Activated naive CD4-positive, alpha-beta T cell treated with anti-CD3 and anti-CD28 coated beads for 36 hours (primary cell): ENCODE measurements at regions not wholly inside any gene's neighbourhood (a gene's known extent, or its start where the extent isn't known, plus 50 kb on each side); places are given as distances from the start of the nearest gene placed in this dataset.
A peak's percentile ranks its signal among the peaks of the same experiment; 100 is the strongest.

Experiments used
- CTCF ChIA-PET: fragments of 350-600 bp; sonication (Branson Sonifier 250); formaldehyde crosslinking; loops from one replicate; lab custom pipeline; 2021; ENCODE audit warnings: antibody characterized with exemption; lab: Charles Lee
- DNase-seq: peaks from one replicate; pipeline ENCODE4 v3.0.0-alpha.2; 2020
- H3K27ac Mint-ChIP-seq: one replicate; pipeline ENCODE4 v1.8.0; 2021; ENCODE audit warnings: mild to moderate bottlenecking, mixed read lengths
- H3K27me3 Mint-ChIP-seq: one replicate; pipeline ENCODE4 v1.8.0; 2021; ENCODE audit warnings: low read depth, mixed read lengths
- H3K36me3 Mint-ChIP-seq: one replicate; pipeline ENCODE4 v1.8.0; 2021; ENCODE audit warnings: low read depth, mixed read lengths
- H3K4me1 Mint-ChIP-seq: one replicate; pipeline ENCODE4 v1.8.0; 2021; ENCODE audit warnings: low read depth, mixed read lengths
- H3K4me3 Mint-ChIP-seq: one replicate; pipeline ENCODE4 v1.8.0; 2021; ENCODE audit warnings: mild to moderate bottlenecking, moderate library complexity, mixed read lengths
- H3K9me3 Mint-ChIP-seq: one replicate; pipeline ENCODE4 v1.8.0; 2021; ENCODE audit warnings: mixed read lengths
- intact Hi-C: fragments of 100-400 bp; cut with micrococcal nuclease; formaldehyde crosslinking; loops from one replicate; pipeline ENCODE4 v1.15.1; 2023

- H3K36me3 Mint-ChIP-seq, result peaks cover 4% of the 10 kb centered on the region
- CTCF ChIA-PET, result no interaction called here
- intact Hi-C loops, result loop anchor here (5.0 kb wide), 1 partner anchor 283 kb away; no protein-coding TSS in a partner anchor
- no peak for DNase-seq
- no peaks in the 10 kb centered on the region for H3K9me3 Mint-ChIP-seq
- H3K27ac Mint-ChIP-seq, result no peak overlapping the region
- H3K4me1 Mint-ChIP-seq, result peaks cover 11% of the 10 kb centered on the region
- no peaks in the 10 kb centered on the region for H3K27me3 Mint-ChIP-seq
- no peak overlapping the region for H3K4me3 Mint-ChIP-seq
These were observed 149.3 kb upstream of the POU5F2 start for GRCh38 chr5:93890657-93891056.

GRCh38 chr5:93887678-93888077 lies 146.3 kb upstream of the POU5F2 start:
- no peaks in the 10 kb centered on the region for H3K9me3 Mint-ChIP-seq
- H3K27ac Mint-ChIP-seq, result no peak overlapping the region
- H3K4me1 Mint-ChIP-seq, result peaks cover 11% of the 10 kb centered on the region
- H3K4me3 Mint-ChIP-seq, result no peak overlapping the region
- DNase-seq, result no peak
- intact Hi-C loops, result no loop called here
- H3K27me3 Mint-ChIP-seq, result no peaks in the 10 kb centered on the region
- peaks cover 1% of the 10 kb centered on the region for H3K36me3 Mint-ChIP-seq
- CTCF ChIA-PET, result interaction anchor here (0.6 kb wide), 2 partner anchors 86 to 731 kb away, joined by 4 read pairs; partner anchors contain the start of genes KIAA0825 and SLF1

GRCh38 chr5:93886917-93887361 lies 145.5 kb upstream of the POU5F2 start:
- no peaks in the 10 kb centered on the region for H3K9me3 Mint-ChIP-seq
- H3K27ac Mint-ChIP-seq, result peak overlapping the region; percentile 18
- DNase-seq, result no peak
- intact Hi-C loops, result no loop called here
- H3K27me3 Mint-ChIP-seq, result no peaks in the 10 kb centered on the region
- H3K36me3 Mint-ChIP-seq, result peaks cover 1% of the 10 kb centered on the region
- H3K4me1 Mint-ChIP-seq, result peaks cover 11% of the 10 kb centered on the region
- CTCF ChIA-PET, result interaction anchor here (0.6 to 1.1 kb wide), 4 partner anchors 12 to 732 kb away, joined by 3 to 4 read pairs (median 4); partner anchors contain the start of genes KIAA0825 and SLF1
- no peak overlapping the region for H3K4me3 Mint-ChIP-seq

- no peak for DNase-seq
- peaks cover 11% of the 10 kb centered on the region for H3K4me1 Mint-ChIP-seq
- no peak overlapping the region for H3K27ac Mint-ChIP-seq
- CTCF ChIA-PET, result interaction anchor here (0.9 to 1.1 kb wide), 2 partner anchors 12 to 28 kb away, joined by 3 to 4 read pairs; no protein-coding TSS in a partner anchor
- H3K9me3 Mint-ChIP-seq, result no peaks in the 10 kb centered on the region
- intact Hi-C loops, result no loop called here
- H3K27me3 Mint-ChIP-seq, result no peaks in the 10 kb centered on the region
- peaks cover 3% of the 10 kb centered on the region for H3K36me3 Mint-ChIP-seq
- no peak overlapping the region for H3K4me3 Mint-ChIP-seq
These were observed 144.9 kb upstream of the POU5F2 start for GRCh38 chr5:93886098-93886806.

- intact Hi-C loops, result no loop called here
- no peaks in the 10 kb centered on the region for H3K9me3 Mint-ChIP-seq
- H3K4me3 Mint-ChIP-seq, result no peak overlapping the region
- peaks cover 11% of the 10 kb centered on the region for H3K4me1 Mint-ChIP-seq
- H3K27ac Mint-ChIP-seq, result no peak overlapping the region
- CTCF ChIA-PET, result no interaction called here
- H3K27me3 Mint-ChIP-seq, result no peaks in the 10 kb centered on the region
- no peak for DNase-seq
- peaks cover 8% of the 10 kb centered on the region for H3K36me3 Mint-ChIP-seq
These were observed 142.9 kb upstream of the POU5F2 start for GRCh38 chr5:93884254-93884653.

- Mint-ChIP-seq H3K4me3 (no peak overlapping the region), H3K9me3 (no peaks in the 10 kb centered on the region), H3K4me1 (peaks cover 11% of the 10 kb centered on the region), H3K36me3 (peaks cover 12% of the 10 kb centered on the region), H3K27ac (no peak overlapping the region), H3K27me3 (no peaks in the 10 kb centered on the region)
- intact Hi-C loops, result no loop called here
- no peak for DNase-seq
- CTCF ChIA-PET, result no interaction called here
These were observed 142.1 kb upstream of the POU5F2 start for GRCh38 chr5:93883459-93883858.

GRCh38 chr5:93875693-93876092 lies 134.3 kb upstream of the POU5F2 start:
- H3K9me3 Mint-ChIP-seq, result no peaks in the 10 kb centered on the region
- no peaks in the 10 kb centered on the region for H3K27me3 Mint-ChIP-seq
- no peak for DNase-seq
- peaks cover 15% of the 10 kb centered on the region for H3K4me1 Mint-ChIP-seq
- intact Hi-C loops, result loop anchor here (2.0 kb wide), 1 partner anchor 311 kb away; no protein-coding TSS in a partner anchor
- H3K36me3 Mint-ChIP-seq, result peaks cover 17% of the 10 kb centered on the region
- H3K4me3 Mint-ChIP-seq, result no peak overlapping the region
- CTCF ChIA-PET, result interaction anchor here (0.8 kb wide), 1 partner anchor 51 kb away, joined by 6 read pairs; no protein-coding TSS in a partner anchor
- no peak overlapping the region for H3K27ac Mint-ChIP-seq

- H3K27me3 Mint-ChIP-seq, result no peaks in the 10 kb centered on the region
- no peak overlapping the region for H3K4me3 Mint-ChIP-seq
- DNase-seq, result no peak
- peaks cover 20% of the 10 kb centered on the region for H3K36me3 Mint-ChIP-seq
- H3K4me1 Mint-ChIP-seq, result peaks cover 15% of the 10 kb centered on the region
- CTCF ChIA-PET, result interaction anchor here (0.8 kb wide), 1 partner anchor 24 kb away, joined by 3 read pairs; no protein-coding TSS in a partner anchor
- no peak overlapping the region for H3K27ac Mint-ChIP-seq
- H3K9me3 Mint-ChIP-seq, result no peaks in the 10 kb centered on the region
- intact Hi-C loops, result loop anchor here (2.0 to 5.0 kb wide), 2 partner anchors 238 to 310 kb away; a partner anchor contains a TSS
These were observed 133.1 kb upstream of the POU5F2 start for GRCh38 chr5:93874491-93874890.

- H3K27me3 Mint-ChIP-seq, result no peaks in the 10 kb centered on the region
- peaks cover 15% of the 10 kb centered on the region for H3K4me1 Mint-ChIP-seq
- no peaks in the 10 kb centered on the region for H3K9me3 Mint-ChIP-seq
- no peak for DNase-seq
- no peak overlapping the region for H3K4me3 Mint-ChIP-seq
- intact Hi-C loops, result loop anchor here (2.0 to 5.0 kb wide), 2 partner anchors 238 to 309 kb away; a partner anchor contains a TSS
- H3K27ac Mint-ChIP-seq, result no peak overlapping the region
- peaks cover 16% of the 10 kb centered on the region for H3K36me3 Mint-ChIP-seq
- CTCF ChIA-PET, result interaction anchor here (0.5 to 0.8 kb wide), 2 partner anchors 25 to 360 kb away, joined by 3 read pairs; no protein-coding TSS in a partner anchor
These were observed 132.7 kb upstream of the POU5F2 start for GRCh38 chr5:93874080-93874479.

GRCh38 chr5:93873211-93873736 lies 131.9 kb upstream of the POU5F2 start:
- Mint-ChIP-seq H3K36me3 (peaks cover 15% of the 10 kb centered on the region), H3K9me3 (no peaks in the 10 kb centered on the region), H3K27me3 (no peaks in the 10 kb centered on the region), H3K4me3 (no peak overlapping the region), H3K27ac (no peak overlapping the region), H3K4me1 (peaks cover 15% of the 10 kb centered on the region)
- no peak for DNase-seq
- intact Hi-C loops, result loop anchor here (5.0 kb wide), 1 partner anchor 239 kb away; a partner anchor contains a TSS
- CTCF ChIA-PET, result interaction anchor here (0.5 kb wide), 1 partner anchor 361 kb away, joined by 3 read pairs; no protein-coding TSS in a partner anchor

- no peaks in the 10 kb centered on the region for H3K27me3 Mint-ChIP-seq
- H3K4me3 Mint-ChIP-seq, result no peak overlapping the region
- peaks cover 14% of the 10 kb centered on the region for H3K36me3 Mint-ChIP-seq
- H3K9me3 Mint-ChIP-seq, result no peaks in the 10 kb centered on the region
- CTCF ChIA-PET, result interaction anchor here (0.6 to 0.9 kb wide), 2 partner anchors 21 to 783 kb away, joined by 3 read pairs; no protein-coding TSS in a partner anchor
- intact Hi-C loops, result loop anchor here (5.0 kb wide), 1 partner anchor 242 kb away; a partner anchor contains a TSS
- DNase-seq, result no peak
- no peak overlapping the region for H3K27ac Mint-ChIP-seq
- peaks cover 15% of the 10 kb centered on the region for H3K4me1 Mint-ChIP-seq
These were observed 129.2 kb upstream of the POU5F2 start for GRCh38 chr5:93870649-93871048.

- no peaks in the 10 kb centered on the region for H3K27me3 Mint-ChIP-seq
- peaks cover 5% of the 10 kb centered on the region for H3K4me1 Mint-ChIP-seq
- intact Hi-C loops, result no loop called here
- no peak overlapping the region for H3K4me3 Mint-ChIP-seq
- no peak for DNase-seq
- CTCF ChIA-PET, result no interaction called here
- no peaks in the 10 kb centered on the region for H3K9me3 Mint-ChIP-seq
- peaks cover 19% of the 10 kb centered on the region for H3K36me3 Mint-ChIP-seq
- no peak overlapping the region for H3K27ac Mint-ChIP-seq
These were observed 127.5 kb upstream of the POU5F2 start for GRCh38 chr5:93868851-93869250.
